ENCODE measurements at regions not wholly inside any gene's neighbourhood (a gene's known extent, or its start where the extent isn't known, plus 50 kb on each side); places are given as distances from the start of the nearest gene placed in this dataset.

DNA sequence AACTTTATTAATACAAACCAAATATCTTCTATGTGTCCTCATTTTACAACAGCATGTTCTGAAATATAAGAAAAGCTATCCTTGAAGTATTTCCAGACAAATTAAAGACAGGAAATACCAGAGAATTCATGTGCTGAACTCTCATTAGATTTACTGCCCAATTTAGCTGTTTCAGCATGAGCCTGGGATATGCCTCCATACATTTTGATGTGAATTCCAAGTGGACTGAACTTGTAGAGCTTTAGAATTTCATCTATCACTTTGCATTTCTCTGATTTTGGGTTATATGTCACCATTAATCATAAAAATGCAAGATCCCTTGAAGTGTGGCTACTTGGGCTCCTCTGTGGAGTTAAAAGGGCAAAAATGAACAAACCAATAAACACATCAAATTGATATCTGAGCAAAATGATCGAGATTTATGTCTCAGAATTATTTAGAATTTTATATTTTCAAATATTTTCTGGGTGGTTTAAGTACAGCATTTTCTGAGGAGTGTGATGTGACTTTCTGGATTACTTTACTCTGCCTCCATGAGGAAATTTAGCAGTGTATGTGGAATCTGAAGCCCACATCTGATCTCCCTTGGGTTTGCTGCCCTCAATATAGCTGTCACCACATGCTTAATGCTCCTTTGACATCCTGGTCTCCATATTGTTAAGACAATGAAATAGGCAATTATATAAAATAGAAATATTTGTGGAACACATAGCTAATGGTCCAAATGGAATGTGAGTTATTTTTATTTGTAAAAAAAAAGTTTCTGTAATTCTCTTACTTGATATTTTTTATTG is 206.6 kb upstream of the RBMS1 start:
- TF ChIP-seq, protein P1, sequence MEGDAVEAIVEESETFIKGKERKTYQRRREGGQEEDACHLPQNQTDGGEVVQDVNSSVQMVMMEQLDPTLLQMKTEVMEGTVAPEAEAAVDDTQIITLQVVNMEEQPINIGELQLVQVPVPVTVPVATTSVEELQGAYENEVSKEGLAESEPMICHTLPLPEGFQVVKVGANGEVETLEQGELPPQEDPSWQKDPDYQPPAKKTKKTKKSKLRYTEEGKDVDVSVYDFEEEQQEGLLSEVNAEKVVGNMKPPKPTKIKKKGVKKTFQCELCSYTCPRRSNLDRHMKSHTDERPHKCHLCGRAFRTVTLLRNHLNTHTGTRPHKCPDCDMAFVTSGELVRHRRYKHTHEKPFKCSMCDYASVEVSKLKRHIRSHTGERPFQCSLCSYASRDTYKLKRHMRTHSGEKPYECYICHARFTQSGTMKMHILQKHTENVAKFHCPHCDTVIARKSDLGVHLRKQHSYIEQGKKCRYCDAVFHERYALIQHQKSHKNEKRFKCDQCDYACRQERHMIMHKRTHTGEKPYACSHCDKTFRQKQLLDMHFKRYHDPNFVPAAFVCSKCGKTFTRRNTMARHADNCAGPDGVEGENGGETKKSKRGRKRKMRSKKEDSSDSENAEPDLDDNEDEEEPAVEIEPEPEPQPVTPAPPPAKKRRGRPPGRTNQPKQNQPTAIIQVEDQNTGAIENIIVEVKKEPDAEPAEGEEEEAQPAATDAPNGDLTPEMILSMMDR (IDR thresholded peaks at IDR 0.05), result no peak
- no peak for TF ChIP-seq EZH2 (IDR thresholded peaks at IDR 0.05; ENCODE audit: borderline replicate concordance, insufficient read depth, low read depth, low read length, poor library complexity, severe bottlenecking)

Data from B cell (primary cell).